Transverse colon (tissue), 4 donors: ENCODE measurements at regions not wholly inside any gene's neighbourhood (a gene's known extent, or its start where the extent isn't known, plus 50 kb on each side); places are given as distances from the start of the nearest gene placed in this dataset.

Experiments
- POLR2AphosphoS5 ChIP-seq, 3 donors: sonication (generic); formaldehyde crosslinking; IDR thresholded peaks; one replicate each; pipeline ENCODE4 v1.6.1; 2016; ENCODE audit warnings: antibody characterized with exemption in 3 of 3
- TF ChIP-seq, protein P1 (sequence below), 5 experiments: fragments of 200-600 bp in 3 of 5; fragments of 450-650 bp in 2 of 5; sonication (generic) in 3 of 5; IDR thresholded peaks; 1 replicate in 2 of 5; 2 replicates in 3 of 5; pipeline ENCODE4 v1.5.1; 2016 to 2017; ENCODE audit warnings: antibody characterized with exemption in 5 of 5, inconsistent platforms in 3 of 5, mild to moderate bottlenecking in 2 of 5, moderate library complexity in 1 of 5

DNA sequence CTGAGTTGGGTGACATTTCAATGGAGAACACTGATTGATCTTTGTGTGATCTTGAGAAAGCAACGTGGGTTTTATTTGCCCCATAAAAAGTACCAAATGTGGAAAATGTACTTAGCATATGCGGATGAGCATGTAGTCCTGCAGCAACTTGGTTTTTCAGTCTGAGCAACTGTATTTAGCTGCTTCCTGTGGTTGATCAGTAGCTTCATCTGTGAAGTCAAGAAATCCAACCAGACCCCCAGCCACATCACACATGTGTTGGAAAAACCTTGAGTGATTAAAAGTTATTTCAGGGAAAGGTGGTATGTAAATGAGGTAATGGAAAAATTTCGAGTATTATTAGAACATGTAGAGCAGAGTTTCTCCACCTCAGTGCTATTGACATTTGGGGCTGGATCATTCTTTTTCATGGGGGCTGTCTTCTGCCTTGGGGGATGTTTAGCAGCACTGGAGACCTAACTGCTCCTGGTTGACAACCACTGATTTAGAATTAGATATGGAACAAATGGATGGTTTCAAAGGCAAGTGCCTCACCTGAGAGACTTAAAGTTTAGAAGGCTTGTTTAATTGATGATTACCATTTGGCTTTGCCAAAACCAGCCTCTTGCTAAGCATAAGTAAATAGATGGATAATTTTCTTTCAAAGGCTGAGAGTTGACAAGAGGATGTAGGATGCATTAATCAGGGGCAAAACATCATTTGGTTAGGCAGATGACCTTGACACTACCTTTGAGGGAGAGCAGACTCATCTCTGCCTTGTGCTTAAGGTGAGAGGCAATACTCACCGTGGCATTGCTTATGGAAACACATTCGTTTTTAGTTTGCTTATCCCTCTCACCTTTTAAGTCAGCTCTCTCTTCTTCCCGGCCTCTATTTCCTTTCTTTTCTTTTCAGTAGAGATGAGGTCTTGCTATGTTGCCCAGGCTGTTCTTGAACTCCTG is 193.0 kb upstream of the RPS6KA3 start:
- TF ChIP-seq, protein P1, sequence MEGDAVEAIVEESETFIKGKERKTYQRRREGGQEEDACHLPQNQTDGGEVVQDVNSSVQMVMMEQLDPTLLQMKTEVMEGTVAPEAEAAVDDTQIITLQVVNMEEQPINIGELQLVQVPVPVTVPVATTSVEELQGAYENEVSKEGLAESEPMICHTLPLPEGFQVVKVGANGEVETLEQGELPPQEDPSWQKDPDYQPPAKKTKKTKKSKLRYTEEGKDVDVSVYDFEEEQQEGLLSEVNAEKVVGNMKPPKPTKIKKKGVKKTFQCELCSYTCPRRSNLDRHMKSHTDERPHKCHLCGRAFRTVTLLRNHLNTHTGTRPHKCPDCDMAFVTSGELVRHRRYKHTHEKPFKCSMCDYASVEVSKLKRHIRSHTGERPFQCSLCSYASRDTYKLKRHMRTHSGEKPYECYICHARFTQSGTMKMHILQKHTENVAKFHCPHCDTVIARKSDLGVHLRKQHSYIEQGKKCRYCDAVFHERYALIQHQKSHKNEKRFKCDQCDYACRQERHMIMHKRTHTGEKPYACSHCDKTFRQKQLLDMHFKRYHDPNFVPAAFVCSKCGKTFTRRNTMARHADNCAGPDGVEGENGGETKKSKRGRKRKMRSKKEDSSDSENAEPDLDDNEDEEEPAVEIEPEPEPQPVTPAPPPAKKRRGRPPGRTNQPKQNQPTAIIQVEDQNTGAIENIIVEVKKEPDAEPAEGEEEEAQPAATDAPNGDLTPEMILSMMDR (IDR thresholded peaks at IDR 0.05) = no peak
- TF ChIP-seq POLR2AphosphoS5 (IDR thresholded peaks at IDR 0.05) = no peak
